ENCODE measurements at regions not wholly inside any gene's neighbourhood (a gene's known extent, or its start where the extent isn't known, plus 50 kb on each side); places are given as distances from the start of the nearest gene placed in this dataset.

DNA sequence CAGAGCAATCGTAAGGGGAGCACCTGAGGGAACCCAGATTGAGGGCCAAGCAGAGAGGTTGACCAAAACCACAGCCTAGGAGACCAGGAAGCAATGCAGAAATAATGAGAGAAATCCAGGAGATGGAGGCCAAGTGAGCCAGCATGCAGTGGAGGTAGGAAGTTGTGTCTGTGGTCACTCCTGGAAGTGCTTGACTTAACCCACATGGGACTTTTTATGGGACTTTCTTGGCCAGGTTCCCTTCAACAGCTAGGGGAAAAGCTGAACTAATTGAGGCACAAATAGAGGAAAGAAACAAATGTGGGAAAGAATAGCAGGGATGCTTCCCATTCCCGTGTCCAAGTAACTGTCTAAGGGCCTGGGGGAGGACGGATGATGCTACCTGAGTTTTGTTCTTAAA lies 293.2 kb upstream of the CLINT1 start:
- no peak for DNase-seq

DNA sequence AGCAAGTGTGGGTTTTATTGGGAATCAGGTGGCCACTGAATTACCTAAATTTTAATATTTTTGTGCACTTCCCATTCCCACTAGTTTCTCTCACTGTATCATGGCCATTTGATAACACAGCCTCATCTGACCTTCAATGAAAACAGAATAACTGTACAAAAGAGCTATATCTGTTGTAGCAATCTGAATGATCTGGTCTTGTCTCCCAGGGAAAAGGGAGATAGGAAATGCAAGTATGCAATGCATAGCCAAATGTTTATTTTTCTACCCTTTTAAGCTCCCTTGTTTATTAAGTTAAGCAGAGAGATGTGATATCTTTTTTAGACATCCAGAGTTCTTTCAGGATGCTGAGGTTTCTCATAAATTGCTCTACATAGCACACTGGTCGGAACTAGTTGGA lies 288.3 kb upstream of the CLINT1 start:
- DNase-seq, result no peak

GRCh38 chr5:158145827-158146226 lies 286.9 kb upstream of the CLINT1 start:
- DNase-seq, result no peak

DNA sequence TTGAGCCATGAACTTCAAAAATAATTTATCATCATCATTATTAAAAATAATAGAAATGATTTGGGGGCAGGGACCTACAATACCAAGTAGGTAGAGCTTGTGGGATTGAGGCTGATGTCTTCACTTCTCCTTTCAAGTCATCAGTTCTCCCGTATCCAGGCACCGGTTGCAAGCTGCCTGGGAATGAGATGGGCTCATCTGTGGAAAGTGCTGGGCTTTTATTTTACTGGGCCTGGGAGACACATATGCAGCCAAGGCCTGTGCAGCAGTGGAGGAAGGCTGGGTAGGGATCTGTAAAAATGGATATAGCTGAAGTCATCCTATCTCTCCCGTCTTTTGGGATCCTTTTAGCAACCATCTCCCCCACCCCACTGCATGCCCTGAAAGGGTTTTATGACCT lies 284.1 kb upstream of the CLINT1 start:
- DNase-seq, result no peak

DNA sequence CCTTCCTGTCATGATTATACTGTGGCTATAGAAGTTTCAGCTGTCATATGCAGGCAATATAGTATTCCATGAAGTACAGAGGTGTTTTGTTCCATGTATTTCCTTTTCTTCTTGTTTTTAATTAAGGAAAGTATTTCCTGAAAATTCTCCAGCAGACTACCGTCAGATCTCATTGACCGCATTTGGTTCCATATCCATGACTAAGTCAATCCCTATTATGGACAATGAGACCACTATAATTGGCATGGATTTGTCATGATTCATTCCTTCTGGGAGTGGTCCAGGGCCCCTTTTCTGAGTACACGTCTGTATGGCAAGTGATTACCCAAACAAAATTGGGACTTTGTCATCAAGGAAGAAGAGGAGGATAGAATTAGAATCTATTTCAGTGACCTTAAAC lies 283.2 kb upstream of the CLINT1 start:
- DNase-seq, result no peak

DNA sequence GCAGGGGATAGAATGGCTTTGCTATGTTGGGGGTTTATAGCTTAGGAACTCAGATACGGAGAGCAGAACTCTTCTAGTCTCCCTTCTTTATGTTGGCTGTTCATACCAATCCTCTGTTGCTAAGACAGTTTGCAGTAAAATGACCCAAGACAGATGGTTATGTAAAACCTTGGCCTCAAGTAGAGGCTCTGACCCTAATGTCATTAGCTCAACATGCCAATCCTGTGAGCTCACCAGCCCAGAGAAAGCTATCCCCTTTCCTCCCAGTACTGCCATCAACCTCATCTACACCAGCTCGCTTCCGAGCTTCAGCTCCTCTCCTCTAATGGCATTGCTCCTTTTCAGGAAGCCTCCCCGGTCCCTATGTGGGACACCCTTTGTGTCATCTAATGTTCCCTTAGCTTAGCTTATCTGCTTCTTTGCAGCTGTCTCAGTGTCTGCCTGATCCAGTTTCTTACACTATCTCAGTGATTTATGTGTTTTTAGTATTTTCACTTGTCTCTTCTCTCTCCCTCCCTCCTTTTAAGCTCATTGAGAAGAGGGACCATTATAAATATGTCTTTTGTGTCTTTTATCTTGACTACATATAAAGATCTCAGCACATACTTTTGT lies 281.3 kb upstream of the CLINT1 start:
- DNase-seq, result no peak

DNA sequence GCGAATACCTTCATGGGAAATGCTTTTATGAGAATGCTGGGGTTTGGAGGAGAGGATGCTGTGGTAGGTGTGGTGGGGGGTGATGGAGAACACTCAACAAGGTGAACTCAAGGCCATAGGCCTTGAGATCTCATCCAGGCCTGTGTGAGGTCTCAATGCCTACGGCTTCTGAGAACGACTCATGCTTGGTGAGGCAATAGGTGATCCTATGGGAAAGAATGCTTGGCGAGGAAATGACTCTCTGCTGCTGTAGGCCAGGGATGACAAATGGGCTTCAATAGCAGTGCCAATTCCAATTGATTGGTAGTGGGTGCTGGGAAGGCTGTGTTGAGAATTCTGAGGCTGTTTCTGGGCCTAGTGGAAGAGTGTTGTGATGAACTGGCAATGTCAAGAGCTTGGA lies 280.2 kb upstream of the CLINT1 start:
- no peak for DNase-seq

GRCh38 chr5:158135682-158136179 lies 276.8 kb upstream of the CLINT1 start:
- no peak for DNase-seq

DNA sequence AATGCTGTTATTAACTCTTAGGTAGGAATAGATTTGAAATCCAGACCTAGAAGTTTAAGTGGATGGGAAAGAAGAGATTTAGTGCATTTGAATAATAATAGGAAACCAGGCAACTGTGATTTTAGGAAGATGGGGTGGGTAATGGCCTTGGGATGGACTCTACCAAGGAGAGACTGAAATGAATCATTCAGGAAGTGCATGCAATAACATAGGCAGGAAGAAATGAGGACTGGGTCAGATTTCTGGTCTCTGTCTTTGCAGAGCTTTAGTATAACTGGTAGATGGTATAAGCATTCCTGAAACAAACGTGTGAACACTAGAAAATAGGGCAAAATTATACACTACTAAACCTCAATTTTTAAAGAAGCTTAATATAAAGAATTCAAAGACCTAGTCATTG lies 274.4 kb upstream of the CLINT1 start:
- DNase-seq, result no peak

- DNase-seq, result no peak
These were observed 268.6 kb upstream of the CLINT1 start for GRCh38 chr5:158127536-158127935.

DNA sequence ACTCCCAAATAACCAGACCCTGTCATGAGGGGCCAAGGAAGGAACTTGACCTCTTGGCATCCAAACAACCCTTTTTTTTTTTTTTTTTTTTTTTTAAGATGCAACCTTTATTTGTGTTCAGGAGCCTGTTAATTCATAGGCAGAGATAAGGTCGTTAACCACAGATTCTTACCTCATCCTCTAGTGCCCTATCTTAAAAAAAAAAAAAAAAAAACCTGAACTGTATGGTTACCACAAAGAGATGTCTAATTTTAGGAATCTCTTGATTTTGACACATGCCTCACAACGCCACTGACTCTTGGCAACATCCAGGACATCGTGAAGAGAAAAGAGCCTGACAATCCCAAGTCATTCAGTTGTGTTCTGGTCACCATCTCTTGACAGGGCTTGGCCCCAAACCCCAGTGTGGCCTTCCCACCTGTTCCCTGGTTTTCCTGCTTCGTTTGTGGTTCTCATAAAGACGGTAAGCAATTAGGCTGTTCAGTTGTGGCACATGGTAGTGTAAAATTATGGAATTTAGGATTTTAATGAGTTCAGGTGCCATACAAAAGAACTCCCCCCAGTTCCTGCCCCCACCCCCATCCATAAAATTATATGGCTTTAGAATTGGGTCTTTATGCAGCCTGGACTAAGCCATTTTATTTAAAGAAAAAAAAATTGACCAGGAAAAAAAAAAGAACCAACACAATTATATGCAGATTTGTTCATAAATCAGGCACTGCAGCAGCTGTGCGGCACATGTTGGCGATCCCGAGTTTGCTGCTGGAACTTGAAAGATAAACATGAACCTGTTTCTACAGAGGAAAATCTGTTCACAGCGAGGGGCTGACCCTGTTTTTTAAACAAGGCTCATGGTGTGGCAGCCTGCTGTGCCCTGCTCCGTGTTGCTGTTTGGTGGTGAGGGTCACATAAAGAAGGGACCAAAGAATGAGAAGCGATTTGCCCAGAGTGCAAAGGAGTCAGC lies 267.8 kb upstream of the CLINT1 start:
- DNase-seq, result no peak

DNA sequence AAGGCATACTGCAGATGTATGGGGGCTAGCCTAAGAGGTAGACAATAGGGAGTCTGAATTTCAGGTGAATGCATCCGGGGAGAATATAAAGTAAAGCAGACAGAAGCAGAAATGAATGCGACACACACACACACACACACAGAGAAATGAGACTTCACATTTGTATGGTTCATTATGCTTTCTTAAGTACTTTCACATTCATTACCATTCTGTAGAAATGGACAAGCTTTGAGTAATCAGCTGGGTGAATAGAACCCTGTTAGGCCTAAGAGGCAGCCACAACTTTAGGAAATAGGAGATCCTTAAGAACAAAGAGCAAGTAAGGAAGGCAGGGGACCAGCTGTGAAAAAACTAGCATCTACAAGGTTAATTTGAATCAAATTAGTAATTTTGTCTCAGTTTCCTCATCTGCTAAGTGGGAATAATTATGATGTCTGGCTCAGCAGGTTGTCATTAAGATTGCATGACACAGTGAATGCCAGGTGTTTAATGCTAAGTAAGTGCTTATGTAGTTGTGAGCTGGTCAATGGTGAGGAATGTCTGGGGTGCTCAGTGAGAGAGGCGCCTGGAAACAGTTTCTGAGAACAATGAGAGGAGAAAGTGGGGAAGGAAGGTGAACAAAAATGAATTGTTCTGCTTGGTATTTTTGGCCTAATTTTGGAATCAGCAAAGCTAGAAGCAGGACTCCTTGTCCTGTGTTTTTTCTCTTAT lies 265.8 kb upstream of the CLINT1 start:
- no peak for DNase-seq

- DNase-seq, result no peak
These were observed 264.6 kb upstream of the CLINT1 start for GRCh38 chr5:158123595-158123994.

- peak in 1 of 2 donors; percentile 9 for DNase-seq
These were observed 262.7 kb upstream of the CLINT1 start for GRCh38 chr5:158121678-158122077.

DNA sequence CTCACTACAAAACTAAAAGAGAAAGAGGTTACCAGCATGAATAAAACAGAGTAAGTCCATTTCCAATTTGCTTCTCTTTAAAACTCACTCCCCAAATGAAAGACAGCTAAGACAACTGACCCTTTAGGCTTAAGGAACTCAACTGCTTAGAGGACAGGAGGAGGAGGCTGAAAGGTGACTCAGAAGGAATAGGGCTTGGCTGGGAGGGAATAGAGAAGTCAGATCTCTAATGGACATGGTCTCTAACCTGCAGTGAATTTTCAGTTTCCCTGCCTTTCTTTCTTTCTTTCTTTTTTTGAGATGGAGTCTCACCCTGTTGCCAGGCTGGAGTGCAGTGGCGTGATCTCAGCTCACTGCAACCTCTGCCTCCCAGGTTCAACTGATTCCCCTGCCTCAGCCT lies 261.8 kb upstream of the CLINT1 start:
- peak in 1 of 2 donors; percentile 6 for DNase-seq

DNA sequence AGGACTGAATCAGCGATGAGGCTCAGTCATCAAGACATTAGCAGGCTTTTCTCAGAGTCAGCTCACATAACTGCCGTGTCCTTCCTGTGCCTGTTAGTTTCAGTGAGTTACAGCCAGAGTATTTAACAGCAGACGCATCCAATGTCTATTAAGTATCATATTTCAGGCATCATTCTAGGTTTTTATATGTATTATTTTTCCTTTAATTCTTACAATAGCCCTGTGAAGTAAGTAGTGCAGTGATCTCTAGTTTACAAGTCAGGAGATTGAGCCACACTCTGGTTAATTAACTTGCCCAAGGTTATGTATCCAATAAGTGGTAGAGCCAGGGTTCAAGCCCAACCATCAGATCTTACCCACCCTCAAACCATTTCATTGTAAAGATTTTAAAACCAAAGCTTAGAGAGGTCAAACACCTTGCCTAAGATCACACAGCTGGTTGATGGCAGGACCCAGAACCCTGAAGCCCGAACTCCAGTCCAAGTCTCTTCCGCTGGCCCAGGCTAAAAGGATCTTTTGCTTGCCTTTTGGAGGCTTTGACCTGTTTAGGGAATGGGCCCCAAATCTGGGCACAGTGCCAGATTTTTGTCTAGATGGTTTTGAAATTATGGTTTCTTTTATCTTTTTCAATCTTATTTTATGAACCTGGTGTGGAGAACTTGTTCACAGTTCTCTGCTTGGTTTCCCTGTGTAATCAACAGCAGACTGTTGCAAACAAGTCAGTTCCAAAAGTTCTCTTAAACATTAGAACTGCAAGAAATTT lies 261.2 kb upstream of the CLINT1 start:
- DNase-seq, result no peak

GRCh38 chr5:158117467-158118160 lies 258.7 kb upstream of the CLINT1 start:
- no peak for DNase-seq

DNA sequence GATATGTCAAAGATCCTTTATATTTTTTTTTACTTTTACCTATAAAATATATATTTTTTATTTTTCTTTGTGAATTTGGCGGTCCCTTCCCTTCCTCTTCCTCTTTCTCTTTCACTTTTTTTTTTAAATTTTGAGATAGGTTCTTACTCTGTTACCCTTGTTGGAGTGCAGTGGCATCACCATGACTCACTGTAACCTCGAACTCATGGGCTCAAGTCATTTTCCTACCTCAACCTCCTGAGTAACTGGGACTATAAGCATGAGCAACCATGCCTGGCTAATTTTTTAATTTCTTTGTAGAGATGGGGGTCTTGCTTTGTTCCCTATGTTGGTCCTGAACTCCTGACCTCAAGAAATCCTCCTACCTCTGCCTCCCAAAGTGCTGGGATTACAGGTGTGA lies 258.0 kb upstream of the CLINT1 start:
- no peak for DNase-seq

GRCh38 chr5:158115468-158115867 lies 256.5 kb upstream of the CLINT1 start:
- DNase-seq, result no peak

DNA sequence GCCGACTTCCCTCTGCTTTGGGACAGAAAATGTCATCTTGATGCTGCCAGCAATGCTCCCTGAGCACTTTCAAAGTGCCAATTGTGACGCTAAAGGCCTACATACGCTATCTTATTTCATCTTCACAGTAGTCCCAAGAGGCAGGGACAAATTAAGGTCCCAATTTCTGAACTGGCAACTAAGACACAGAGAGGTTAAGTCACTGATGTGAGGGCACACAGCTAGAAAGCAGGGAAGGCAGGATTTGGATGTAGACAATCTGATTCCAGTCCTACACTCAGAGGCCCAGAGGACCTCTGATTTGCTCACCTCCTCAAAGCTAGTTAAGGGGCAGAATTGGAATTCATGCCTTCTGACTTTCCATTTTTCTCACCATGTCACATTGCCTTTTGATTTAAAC lies 249.2 kb upstream of the CLINT1 start:
- DNase-seq, result no peak

DNA sequence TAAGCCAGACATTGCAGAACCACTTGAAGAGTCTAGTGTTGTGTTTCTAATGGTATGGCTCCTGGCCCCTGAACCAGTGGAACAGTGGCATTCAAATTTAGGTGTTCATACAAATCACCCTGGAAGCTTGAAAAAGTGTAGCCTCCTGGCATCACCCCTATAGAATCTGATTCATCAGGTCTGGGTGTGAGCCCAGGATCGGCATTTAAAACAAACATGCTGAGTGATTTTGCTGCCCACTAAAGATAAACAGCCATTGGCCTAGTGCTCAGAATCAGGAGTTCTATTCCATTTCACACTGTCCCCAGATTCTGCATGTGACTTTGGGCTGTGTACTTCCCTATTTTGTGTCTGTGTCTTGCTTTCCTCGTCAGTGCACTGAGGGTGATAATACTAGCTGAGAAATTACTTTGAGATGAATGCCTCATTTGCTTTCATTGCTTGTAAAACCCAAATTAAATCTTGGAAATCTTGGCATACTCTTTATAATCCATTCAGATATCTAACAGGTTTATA lies 241.5 kb upstream of the CLINT1 start:
- DNase-seq, result peak; percentile 36 to 61
